OCI-LY3 (cell line): ENCODE measurements at regions not wholly inside any gene's neighbourhood (a gene's known extent, or its start where the extent isn't known, plus 50 kb on each side); places are given as distances from the start of the nearest gene placed in this dataset.

ENCODE experiments used
- CTCF ChIP-seq: fragments of 200-600, 300-600 bp; sonication (generic); IDR thresholded peaks from 2 replicates; pipeline ENCODE4 v1.5.1; 2014; ENCODE audit warnings: antibody characterized with exemption, low read length, low read depth
- EZH2phosphoT487 ChIP-seq: fragments of 200-600 bp; shearing (Covaris generic); IDR thresholded peaks from 2 replicates; pipeline ENCODE4 v1.6.1; 2018; ENCODE audit warnings: antibody characterized with exemption, mixed run types, low read depth

- TF ChIP-seq EZH2phosphoT487 (no peak), CTCF (no peak)
These were observed 166.5 kb upstream of the RGMB start for GRCh38 chr5:98606961-98607360.
